WTC11 (cell line): ENCODE measurements at regions not wholly inside any gene's neighbourhood (a gene's known extent, or its start where the extent isn't known, plus 50 kb on each side); places are given as distances from the start of the nearest gene placed in this dataset.

ENCODE experiments used
- ATAC-seq: fragments of 200-7000 bp; cut with Tn5 transposase; 2 replicates; pipeline ENCODE4 v1.10.0; 2021; ENCODE audit warnings: mild to moderate bottlenecking, moderate library complexity
- CTCF ChIA-PET: fragments of 300-600 bp; sonication (Branson Sonifier 250); formaldehyde crosslinking; loops from one replicate; lab custom pipeline; 2021; ENCODE audit warnings: antibody characterized with exemption; lab: Charles Lee
- POLR2A ChIA-PET: fragments of 350-600 bp; sonication (Branson Sonifier 250); formaldehyde crosslinking; loops from one replicate; lab custom pipeline; 2021; ENCODE audit warnings: antibody characterized with exemption; lab: Charles Lee
- DNase-seq: peaks from one replicate; pipeline ENCODE4 v3.0.0; 2021; ENCODE audit warnings: low spot score
- H3K27ac Mint-ChIP-seq: 2 replicates; pipeline ENCODE4 v1.8.0; 2021; ENCODE audit warnings: mixed read lengths
- H3K27me3 Mint-ChIP-seq: 2 replicates; pipeline ENCODE4 v1.8.0; 2021; ENCODE audit warnings: low read depth, mild to moderate bottlenecking, moderate library complexity, mixed read lengths
- H3K36me3 Mint-ChIP-seq: 2 replicates; pipeline ENCODE4 v1.8.0; 2021; ENCODE audit warnings: mixed read lengths
- H3K4me1 Mint-ChIP-seq: 2 replicates; pipeline ENCODE4 v1.8.0; 2022; ENCODE audit warnings: mixed read lengths
- H3K4me3 Mint-ChIP-seq: 2 replicates; pipeline ENCODE4 v1.8.0; 2021; ENCODE audit warnings: mild to moderate bottlenecking, moderate library complexity, mixed read lengths
- H3K9me3 Mint-ChIP-seq: 2 replicates; pipeline ENCODE4 v1.8.0; 2021; ENCODE audit warnings: mixed read lengths
- MYBL2 ChIP-seq: sonication (generic); formaldehyde crosslinking; IDR thresholded peaks from 2 replicates; pipeline ENCODE4 v1.8.1; 2023; ENCODE audit warnings: mild to moderate bottlenecking, moderate library complexity, missing genetic modification reagents
- RELA ChIP-seq: sonication (generic); formaldehyde crosslinking; IDR thresholded peaks from 2 replicates; pipeline ENCODE4 v1.8.1; 2022; ENCODE audit warnings: missing genetic modification reagents, mild to moderate bottlenecking, borderline replicate concordance
- TEAD4 ChIP-seq: sonication (generic); formaldehyde crosslinking; IDR thresholded peaks from 2 replicates; pipeline ENCODE4 v1.8.0; 2022; ENCODE audit warnings: mild to moderate bottlenecking, missing genetic modification reagents
- ZNF263 ChIP-seq: sonication (generic); formaldehyde crosslinking; IDR thresholded peaks from 2 replicates; pipeline ENCODE4 v1.8.1; 2022; ENCODE audit warnings: low read depth, mild to moderate bottlenecking, moderate library complexity, missing genetic modification reagents
- ZNF317 ChIP-seq: sonication (generic); formaldehyde crosslinking; IDR thresholded peaks from 2 replicates; pipeline ENCODE4 v1.8.1; 2023; ENCODE audit warnings: low read depth, mild to moderate bottlenecking, moderate library complexity, missing genetic modification reagents, borderline replicate concordance
- TF ChIP-seq, protein P1 (sequence below): sonication (generic); formaldehyde crosslinking; IDR thresholded peaks from 2 replicates; pipeline ENCODE4 v1.8.0; 2022; ENCODE audit warnings: missing genetic modification reagents
- TF ChIP-seq, protein P2 (sequence below): sonication (generic); formaldehyde crosslinking; IDR thresholded peaks from 2 replicates; pipeline ENCODE4 v1.8.1; 2023; ENCODE audit warnings: mild to moderate bottlenecking, missing genetic modification reagents, borderline replicate concordance
- TF ChIP-seq, protein P3 (sequence below): fragments of 250-450 bp; sonication (Bioruptor Pico); IDR thresholded peaks from 2 replicates; pipeline ENCODE4 v1.9.0; 2021; ENCODE audit warnings: mild to moderate bottlenecking
- TF ChIP-seq, protein P4 (sequence below): fragments of 250-450 bp; sonication (Bioruptor Pico); IDR thresholded peaks from 2 replicates; pipeline ENCODE4 v2.1.2; 2022; ENCODE audit warnings: mild to moderate bottlenecking, moderate library complexity
- TF ChIP-seq, protein P5 (sequence below): fragments of 250-450 bp; sonication (Bioruptor Pico); IDR thresholded peaks from 2 replicates; pipeline ENCODE4 v1.9.0; 2021; ENCODE audit warnings: mild to moderate bottlenecking
- TF ChIP-seq, protein P6 (sequence below): sonication (generic); formaldehyde crosslinking; IDR thresholded peaks from 2 replicates; pipeline ENCODE4 v1.8.1; 2023; ENCODE audit warnings: mild to moderate bottlenecking, missing genetic modification reagents

DNA sequence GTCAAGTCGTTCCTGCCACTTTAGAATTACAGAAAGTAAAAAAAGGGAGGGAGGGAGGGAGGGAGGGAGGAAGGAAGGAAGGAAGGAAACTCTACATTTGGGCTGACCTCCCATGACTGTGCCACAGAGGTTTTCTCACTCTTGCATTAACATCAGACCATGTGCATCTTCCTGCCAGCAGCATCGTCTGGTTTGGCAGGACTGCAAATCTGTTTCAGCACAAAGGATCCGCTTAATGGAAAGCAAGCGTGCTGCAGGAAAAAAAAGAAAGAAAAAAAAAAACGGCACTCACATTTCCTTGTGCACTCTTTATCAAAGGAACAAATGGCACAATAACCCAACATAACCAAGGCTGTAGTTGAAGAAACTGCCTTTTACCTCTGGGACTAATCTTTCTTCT is 148.8 kb upstream of the HES1 start (continued):
- TF ChIP-seq, protein P1, sequence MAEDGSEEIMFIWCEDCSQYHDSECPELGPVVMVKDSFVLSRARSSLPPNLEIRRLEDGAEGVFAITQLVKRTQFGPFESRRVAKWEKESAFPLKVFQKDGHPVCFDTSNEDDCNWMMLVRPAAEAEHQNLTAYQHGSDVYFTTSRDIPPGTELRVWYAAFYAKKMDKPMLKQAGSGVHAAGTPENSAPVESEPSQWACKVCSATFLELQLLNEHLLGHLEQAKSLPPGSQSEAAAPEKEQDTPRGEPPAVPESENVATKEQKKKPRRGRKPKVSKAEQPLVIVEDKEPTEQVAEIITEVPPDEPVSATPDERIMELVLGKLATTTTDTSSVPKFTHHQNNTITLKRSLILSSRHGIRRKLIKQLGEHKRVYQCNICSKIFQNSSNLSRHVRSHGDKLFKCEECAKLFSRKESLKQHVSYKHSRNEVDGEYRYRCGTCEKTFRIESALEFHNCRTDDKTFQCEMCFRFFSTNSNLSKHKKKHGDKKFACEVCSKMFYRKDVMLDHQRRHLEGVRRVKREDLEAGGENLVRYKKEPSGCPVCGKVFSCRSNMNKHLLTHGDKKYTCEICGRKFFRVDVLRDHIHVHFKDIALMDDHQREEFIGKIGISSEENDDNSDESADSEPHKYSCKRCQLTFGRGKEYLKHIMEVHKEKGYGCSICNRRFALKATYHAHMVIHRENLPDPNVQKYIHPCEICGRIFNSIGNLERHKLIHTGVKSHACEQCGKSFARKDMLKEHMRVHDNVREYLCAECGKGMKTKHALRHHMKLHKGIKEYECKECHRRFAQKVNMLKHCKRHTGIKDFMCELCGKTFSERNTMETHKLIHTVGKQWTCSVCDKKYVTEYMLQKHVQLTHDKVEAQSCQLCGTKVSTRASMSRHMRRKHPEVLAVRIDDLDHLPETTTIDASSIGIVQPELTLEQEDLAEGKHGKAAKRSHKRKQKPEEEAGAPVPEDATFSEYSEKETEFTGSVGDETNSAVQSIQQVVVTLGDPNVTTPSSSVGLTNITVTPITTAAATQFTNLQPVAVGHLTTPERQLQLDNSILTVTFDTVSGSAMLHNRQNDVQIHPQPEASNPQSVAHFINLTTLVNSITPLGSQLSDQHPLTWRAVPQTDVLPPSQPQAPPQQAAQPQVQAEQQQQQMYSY (CRISPR knock-in tag), result no peak
- TF ChIP-seq, protein P2, sequence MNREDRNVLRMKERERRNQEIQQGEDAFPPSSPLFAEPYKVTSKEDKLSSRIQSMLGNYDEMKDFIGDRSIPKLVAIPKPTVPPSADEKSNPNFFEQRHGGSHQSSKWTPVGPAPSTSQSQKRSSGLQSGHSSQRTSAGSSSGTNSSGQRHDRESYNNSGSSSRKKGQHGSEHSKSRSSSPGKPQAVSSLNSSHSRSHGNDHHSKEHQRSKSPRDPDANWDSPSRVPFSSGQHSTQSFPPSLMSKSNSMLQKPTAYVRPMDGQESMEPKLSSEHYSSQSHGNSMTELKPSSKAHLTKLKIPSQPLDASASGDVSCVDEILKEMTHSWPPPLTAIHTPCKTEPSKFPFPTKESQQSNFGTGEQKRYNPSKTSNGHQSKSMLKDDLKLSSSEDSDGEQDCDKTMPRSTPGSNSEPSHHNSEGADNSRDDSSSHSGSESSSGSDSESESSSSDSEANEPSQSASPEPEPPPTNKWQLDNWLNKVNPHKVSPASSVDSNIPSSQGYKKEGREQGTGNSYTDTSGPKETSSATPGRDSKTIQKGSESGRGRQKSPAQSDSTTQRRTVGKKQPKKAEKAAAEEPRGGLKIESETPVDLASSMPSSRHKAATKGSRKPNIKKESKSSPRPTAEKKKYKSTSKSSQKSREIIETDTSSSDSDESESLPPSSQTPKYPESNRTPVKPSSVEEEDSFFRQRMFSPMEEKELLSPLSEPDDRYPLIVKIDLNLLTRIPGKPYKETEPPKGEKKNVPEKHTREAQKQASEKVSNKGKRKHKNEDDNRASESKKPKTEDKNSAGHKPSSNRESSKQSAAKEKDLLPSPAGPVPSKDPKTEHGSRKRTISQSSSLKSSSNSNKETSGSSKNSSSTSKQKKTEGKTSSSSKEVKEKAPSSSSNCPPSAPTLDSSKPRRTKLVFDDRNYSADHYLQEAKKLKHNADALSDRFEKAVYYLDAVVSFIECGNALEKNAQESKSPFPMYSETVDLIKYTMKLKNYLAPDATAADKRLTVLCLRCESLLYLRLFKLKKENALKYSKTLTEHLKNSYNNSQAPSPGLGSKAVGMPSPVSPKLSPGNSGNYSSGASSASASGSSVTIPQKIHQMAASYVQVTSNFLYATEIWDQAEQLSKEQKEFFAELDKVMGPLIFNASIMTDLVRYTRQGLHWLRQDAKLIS (CRISPR knock-in tag), result no peak
- TF ChIP-seq, protein P3, sequence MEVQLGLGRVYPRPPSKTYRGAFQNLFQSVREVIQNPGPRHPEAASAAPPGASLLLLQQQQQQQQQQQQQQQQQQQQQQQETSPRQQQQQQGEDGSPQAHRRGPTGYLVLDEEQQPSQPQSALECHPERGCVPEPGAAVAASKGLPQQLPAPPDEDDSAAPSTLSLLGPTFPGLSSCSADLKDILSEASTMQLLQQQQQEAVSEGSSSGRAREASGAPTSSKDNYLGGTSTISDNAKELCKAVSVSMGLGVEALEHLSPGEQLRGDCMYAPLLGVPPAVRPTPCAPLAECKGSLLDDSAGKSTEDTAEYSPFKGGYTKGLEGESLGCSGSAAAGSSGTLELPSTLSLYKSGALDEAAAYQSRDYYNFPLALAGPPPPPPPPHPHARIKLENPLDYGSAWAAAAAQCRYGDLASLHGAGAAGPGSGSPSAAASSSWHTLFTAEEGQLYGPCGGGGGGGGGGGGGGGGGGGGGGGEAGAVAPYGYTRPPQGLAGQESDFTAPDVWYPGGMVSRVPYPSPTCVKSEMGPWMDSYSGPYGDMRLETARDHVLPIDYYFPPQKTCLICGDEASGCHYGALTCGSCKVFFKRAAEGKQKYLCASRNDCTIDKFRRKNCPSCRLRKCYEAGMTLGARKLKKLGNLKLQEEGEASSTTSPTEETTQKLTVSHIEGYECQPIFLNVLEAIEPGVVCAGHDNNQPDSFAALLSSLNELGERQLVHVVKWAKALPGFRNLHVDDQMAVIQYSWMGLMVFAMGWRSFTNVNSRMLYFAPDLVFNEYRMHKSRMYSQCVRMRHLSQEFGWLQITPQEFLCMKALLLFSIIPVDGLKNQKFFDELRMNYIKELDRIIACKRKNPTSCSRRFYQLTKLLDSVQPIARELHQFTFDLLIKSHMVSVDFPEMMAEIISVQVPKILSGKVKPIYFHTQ, result no peak
- TF ChIP-seq TEAD4 (no peak), RELA (CRISPR knock-in tag) (no peak), MYBL2 (CRISPR knock-in tag) (no peak)
- TF ChIP-seq, protein P4, sequence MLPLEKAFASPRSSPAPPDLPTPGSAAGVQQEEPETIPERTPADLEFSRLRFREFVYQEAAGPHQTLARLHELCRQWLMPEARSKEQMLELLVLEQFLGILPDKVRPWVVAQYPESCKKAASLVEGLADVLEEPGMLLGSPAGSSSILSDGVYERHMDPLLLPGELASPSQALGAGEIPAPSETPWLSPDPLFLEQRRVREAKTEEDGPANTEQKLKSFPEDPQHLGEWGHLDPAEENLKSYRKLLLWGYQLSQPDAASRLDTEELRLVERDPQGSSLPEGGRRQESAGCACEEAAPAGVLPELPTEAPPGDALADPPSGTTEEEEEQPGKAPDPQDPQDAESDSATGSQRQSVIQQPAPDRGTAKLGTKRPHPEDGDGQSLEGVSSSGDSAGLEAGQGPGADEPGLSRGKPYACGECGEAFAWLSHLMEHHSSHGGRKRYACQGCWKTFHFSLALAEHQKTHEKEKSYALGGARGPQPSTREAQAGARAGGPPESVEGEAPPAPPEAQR, result no peak

DNA sequence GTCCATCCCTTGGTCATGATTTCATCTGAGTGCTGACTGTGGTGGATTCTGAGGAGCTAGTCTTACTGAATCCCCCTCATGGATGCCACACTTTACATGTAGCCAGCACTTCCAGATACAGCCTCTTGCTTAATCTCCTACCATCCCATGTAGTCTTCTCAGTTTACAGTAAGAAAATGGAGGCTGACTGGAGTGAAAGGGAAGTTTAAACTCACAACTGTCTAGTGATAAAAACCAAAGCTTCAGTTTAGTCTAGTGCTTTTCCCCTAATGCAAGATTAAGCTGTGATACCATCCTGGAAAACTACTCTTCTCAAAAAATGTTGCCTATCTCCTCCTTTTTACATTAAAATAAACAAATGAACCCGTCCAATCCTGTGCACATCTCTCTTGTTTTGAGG is 146.8 kb upstream of the HES1 start:
- H3K27me3 Mint-ChIP-seq, result no peaks in the 10 kb centered on the region; the same call in 1 of the 2 replicates
- DNase-seq (no peak), ATAC-seq (no peak)
- TF ChIP-seq ZNF317 (no peak), ZNF263 (no peak)
- TF ChIP-seq, protein P5, sequence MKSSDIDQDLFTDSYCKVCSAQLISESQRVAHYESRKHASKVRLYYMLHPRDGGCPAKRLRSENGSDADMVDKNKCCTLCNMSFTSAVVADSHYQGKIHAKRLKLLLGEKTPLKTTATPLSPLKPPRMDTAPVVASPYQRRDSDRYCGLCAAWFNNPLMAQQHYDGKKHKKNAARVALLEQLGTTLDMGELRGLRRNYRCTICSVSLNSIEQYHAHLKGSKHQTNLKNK, result no peak
- TF ChIP-seq, protein P6, sequence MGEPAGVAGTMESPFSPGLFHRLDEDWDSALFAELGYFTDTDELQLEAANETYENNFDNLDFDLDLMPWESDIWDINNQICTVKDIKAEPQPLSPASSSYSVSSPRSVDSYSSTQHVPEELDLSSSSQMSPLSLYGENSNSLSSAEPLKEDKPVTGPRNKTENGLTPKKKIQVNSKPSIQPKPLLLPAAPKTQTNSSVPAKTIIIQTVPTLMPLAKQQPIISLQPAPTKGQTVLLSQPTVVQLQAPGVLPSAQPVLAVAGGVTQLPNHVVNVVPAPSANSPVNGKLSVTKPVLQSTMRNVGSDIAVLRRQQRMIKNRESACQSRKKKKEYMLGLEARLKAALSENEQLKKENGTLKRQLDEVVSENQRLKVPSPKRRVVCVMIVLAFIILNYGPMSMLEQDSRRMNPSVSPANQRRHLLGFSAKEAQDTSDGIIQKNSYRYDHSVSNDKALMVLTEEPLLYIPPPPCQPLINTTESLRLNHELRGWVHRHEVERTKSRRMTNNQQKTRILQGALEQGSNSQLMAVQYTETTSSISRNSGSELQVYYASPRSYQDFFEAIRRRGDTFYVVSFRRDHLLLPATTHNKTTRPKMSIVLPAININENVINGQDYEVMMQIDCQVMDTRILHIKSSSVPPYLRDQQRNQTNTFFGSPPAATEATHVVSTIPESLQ (CRISPR knock-in tag), result no peak
- peaks cover 3% of the 10 kb centered on the region; the same call in 1 of the 2 replicates for H3K36me3 Mint-ChIP-seq
- peaks cover 6% of the 10 kb centered on the region; the same call in 1 of the 2 replicates for H3K9me3 Mint-ChIP-seq
- H3K4me1 Mint-ChIP-seq, result peaks cover 28% of the 10 kb centered on the region
- no peak overlapping the region for H3K27ac Mint-ChIP-seq
- H3K4me3 Mint-ChIP-seq, result no peak overlapping the region
- ChIA-PET POLR2A (no interaction called here), CTCF (no interaction called here)
